Non-pigmented ciliary epithelial cell (primary cell): ENCODE measurements at regions not wholly inside any gene's neighbourhood (a gene's known extent, or its start where the extent isn't known, plus 50 kb on each side); places are given as distances from the start of the nearest gene placed in this dataset.
"Not testable (repeated sequence)": the region's sequence is repeated elsewhere in the genome, so short reads cannot be mapped to it uniquely, and the experiment has no call there.

ENCODE experiments used
- DNase-seq: peaks from one replicate; pipeline ENCODE4 v3.0.0-alpha.2; 2010; ENCODE audit warnings: low read depth

DNA sequence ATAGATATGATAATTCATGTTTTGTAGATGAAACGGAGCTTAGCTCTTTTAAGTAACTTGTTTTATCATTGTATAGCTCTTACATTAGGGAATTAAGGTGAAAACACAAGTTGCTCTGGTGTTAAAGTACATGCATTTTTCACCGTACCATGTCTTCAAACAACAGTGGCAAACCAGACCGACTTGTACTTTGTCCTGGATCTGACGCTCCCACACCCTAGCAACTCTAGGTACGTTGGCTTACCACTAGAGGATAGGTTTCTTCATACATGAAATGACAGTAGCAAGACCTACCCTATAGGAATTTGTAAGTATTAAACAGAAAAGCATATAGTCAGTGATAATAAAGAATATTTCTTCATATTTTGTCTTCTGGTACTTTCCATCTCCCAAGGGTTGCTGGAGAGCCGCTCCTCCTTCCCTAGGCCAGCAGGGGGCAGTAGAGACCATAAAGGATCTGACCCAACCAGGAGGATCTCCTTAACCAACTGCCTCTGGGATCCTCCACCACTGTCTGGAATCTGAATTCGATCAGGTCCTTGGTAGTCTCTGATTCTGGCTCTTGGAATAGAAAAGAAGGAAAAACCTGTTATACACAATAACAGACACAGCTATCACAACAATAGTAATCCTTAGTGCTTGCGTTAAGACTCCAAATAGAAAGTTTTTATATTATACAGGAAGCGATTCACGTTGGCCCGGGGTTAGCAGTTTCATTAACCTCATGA, 136.7 kb downstream of the CAVIN4 start:
- peak; percentile 14 for DNase-seq

DNA sequence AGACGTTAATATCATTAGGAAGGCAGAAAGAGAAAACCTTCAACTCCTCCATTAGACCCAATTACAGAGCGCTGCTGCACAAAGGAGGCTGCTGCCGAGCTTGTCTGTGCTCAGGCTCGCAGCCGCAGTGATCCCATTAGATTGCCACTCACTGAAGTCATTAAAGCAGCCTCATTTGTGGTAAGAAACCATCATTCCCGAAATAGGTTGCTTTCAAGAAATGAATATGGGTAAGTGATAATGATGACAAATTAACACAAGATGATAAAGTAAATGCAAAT, 137.2 kb downstream of the CAVIN4 start:
- DNase-seq: no peak

DNA sequence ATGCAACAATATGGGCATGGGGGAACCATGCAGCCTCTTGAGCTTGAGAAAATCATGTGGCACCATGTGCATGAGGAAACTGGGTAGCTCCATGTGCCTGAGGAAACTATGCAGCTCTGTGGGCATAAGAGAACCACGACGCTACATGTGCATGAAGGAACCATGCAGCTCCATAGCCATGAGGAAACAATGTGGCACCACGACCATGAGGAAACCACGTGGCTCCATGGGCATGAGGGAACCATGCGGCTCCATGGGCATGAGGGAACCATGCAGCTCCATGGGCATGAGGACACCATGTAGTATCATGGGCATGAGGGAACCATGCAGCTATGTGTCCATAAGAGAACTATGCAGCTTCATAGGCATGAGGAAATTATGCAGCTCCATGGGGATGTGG, 140.8 kb downstream of the CAVIN4 start:
- no peak for DNase-seq

- DNase-seq: no peak
Observed at GRCh38 chr9:100720922-100721321, 143.0 kb downstream of the CAVIN4 start.

GRCh38 chr9:100724886-100725285, 147.0 kb downstream of the CAVIN4 start:
- no peak for DNase-seq

- no peak for DNase-seq
Observed at GRCh38 chr9:100725371-100725770, 147.5 kb downstream of the CAVIN4 start.

DNA sequence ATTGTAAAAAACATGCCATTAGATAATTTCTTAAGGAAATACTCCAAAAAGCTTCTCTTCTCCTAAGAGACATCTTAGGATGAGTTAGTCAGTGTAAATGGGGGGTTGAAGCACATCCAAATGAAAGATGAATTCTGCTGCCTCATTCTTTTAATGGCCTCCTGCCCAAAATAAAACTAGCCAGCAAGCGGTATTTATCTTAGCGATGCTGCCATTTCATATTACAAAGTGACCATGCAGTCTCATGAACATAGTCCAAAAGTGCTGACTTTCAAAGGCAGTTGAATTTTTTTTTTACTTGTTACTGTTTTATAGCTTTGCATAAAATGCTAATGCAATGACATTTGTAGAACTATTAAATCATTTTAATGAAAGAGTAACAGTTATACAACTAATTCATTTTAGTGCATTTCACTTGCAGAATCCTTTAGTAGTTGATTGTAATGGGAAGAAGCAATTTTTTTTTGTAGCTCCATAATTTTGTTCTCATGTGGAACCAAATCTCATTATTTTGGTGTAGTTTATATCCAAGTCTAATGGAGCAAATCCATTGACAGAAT, 151.5 kb downstream of the CAVIN4 start:
- DNase-seq: no peak

DNA sequence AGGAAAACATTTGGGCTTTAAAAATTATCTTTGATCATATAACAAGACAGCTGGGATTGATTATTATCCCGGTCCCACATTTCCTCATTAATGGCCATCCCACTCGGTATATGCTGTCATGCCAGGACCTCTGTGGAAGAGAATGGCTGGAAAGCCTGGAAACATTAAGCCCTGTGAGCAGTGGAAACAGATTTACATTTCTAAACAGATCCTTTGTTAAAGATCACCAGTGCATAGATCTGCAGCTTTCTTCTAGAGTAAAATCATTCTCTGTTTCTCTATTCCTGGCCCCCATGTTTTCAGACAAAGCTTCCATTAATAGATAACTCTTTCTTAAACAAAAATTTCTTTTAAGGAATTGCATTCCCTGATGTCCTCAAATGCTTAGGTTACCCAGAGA, 152.2 kb downstream of the CAVIN4 start:
- no peak for DNase-seq

DNA sequence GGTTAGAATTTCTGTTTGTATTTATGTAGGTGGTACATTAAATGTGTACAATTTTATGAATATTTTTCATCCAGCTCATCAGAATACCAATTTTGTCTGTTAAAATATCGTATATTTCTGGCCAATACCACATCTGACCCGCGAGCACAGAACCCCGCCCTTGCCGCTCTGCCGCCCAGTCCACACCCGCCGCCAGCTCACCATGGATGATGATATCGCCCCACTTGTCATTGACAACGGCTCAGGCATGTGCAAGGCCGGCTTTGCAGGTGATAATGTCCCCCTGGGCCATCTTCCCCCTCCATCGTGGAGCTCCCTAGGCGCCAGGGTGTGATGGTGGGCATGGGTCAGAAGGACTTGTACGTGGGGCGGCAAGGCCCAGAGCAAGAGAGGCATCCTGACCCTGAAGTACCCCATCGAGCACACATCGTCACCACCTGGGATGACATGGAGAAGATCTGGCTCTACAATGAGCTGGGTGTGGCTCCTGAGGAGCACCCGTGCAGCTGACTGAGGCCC, 153.2 kb downstream of the CAVIN4 start:
- no peak for DNase-seq

- no peak for DNase-seq
Observed at GRCh38 chr9:100731557-100731956, 153.7 kb downstream of the CAVIN4 start.

- DNase-seq: no peak
Observed at GRCh38 chr9:100739208-100739607, 161.3 kb downstream of the CAVIN4 start.

- DNase-seq: no peak
Observed at GRCh38 chr9:100739666-100740065, 161.8 kb downstream of the CAVIN4 start.

GRCh38 chr9:100748930-100749329, 171.1 kb downstream of the CAVIN4 start:
- DNase-seq: not testable (repeated sequence)

GRCh38 chr9:100756217-100756616, 178.3 kb downstream of the CAVIN4 start:
- no peak for DNase-seq

GRCh38 chr9:100759215-100759614, 181.3 kb downstream of the CAVIN4 start:
- DNase-seq: no peak

DNA sequence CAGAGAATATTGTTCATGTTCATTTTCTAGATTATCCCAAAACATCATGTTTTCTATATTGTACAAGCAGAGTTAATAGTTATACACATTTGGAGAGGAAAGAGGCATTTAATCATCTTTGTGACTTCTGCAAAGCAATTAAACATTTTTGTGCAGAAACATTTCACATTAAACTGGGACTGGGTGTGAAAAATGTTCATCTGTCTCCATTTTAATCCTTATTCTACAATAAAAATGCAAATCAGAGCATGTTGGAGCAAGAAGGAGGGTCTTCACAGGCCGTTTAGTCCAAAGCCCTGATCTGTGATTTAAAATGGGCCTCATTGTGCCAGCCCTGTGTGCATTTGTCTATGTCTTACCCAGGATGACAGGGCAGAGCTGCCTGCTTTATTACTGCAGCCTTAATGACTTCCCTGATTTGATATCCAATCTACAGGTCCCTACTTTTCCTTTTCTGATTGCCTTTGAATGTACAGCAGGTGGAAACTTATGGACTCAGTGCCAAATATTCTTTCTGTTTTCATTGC, 183.5 kb downstream of the CAVIN4 start:
- no peak for DNase-seq

DNA sequence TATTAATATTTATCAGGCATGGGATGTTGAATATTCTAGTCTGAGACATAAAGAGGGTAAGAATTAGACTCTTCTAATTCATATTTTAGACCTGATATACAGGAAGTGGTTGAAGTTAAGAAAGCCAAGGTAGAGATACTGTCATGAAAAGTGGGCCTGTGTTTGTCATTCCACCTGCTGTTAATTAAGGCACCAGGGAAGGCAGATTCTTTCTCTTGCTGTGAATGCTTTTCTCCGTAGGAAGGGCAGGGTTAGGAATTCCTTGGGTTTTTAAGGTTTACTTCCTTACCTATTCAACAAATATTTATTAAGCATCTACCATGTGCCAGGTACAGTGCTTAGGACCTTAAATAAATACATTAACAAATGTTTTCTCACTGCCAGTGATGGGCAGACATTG, 196.4 kb downstream of the CAVIN4 start:
- DNase-seq: no peak

- no peak for DNase-seq
Observed at GRCh38 chr9:100774962-100775361, 197.1 kb downstream of the CAVIN4 start.

GRCh38 chr9:100775912-100776311, 198.0 kb downstream of the CAVIN4 start:
- DNase-seq: no peak

GRCh38 chr9:100784755-100785154, 206.9 kb downstream of the CAVIN4 start:
- DNase-seq: no peak

DNA sequence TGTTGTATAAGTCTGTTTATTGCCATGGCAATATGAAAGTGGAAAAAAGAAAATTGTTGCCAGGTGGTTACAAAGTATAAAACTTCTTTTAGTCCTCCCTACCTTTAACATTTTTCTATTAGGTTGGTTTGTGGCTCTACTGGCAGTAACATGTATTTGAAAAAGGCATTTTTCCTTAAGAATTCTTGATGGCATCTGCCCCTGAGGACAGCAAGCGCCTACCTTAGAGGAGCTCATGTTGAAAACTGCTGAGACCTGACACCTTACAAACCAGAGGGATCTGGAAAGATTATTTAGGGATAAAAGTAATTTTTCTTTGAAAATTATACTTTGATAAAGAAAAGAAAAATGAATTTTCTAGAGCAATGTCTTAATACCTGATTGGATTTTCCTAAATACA, 208.1 kb downstream of the CAVIN4 start:
- no peak for DNase-seq

GRCh38 chr9:100794738-100795269, 216.9 kb downstream of the CAVIN4 start:
- no peak for DNase-seq

- no peak for DNase-seq
Observed at GRCh38 chr9:100803956-100804355, 224.6 kb upstream of the PLPPR1 start.

GRCh38 chr9:100811643-100812042, 216.9 kb upstream of the PLPPR1 start:
- no peak for DNase-seq
